Ishikawa (cell line): ENCODE measurements at regions not wholly inside any gene's neighbourhood (a gene's known extent, or its start where the extent isn't known, plus 50 kb on each side); places are given as distances from the start of the nearest gene placed in this dataset.

ENCODE experiments used
- MAX ChIP-seq: IDR thresholded peaks from 2 replicates; pipeline ENCODE4 v1.6.1; 2012
- RAD21 ChIP-seq: IDR thresholded peaks from 2 replicates; pipeline ENCODE4 v1.6.1; 2012; ENCODE audit warnings: low read depth

- TF ChIP-seq RAD21 (no peak), MAX (no peak)
Observed at GRCh38 chr10:65133652-65134051, 1612.5 kb downstream of the REEP3 start.
